ENCODE measurements at regions not wholly inside any gene's neighbourhood (a gene's known extent, or its start where the extent isn't known, plus 50 kb on each side); places are given as distances from the start of the nearest gene placed in this dataset.
"Not testable (repeated sequence)": the region's sequence is repeated elsewhere in the genome, so short reads cannot be mapped to it uniquely, and the experiment has no call there.

GRCh38 chr15:75109736-75110130, 86.3 kb downstream of the PPCDC start:
- Histone ChIP-seq H3K36me3 (no peaks in the 10 kb centered on the region), H3K27me3 (no peaks in the 10 kb centered on the region), H3K4me1 (peaks cover 0 to 28% (median 15%) of the 10 kb centered on the region in 4 donors), H3K9me3 (peaks cover 0 to 16% (median 0%) of the 10 kb centered on the region in 4 donors), H3K27ac (no peak overlapping the region), H3K4me3 (no peak overlapping the region)
- DNase-seq (ENCODE audit: low spot score in 2 of 2): no peak
- no peak for TF ChIP-seq POLR2A (IDR thresholded peaks at IDR 0.05)
- no peak for TF ChIP-seq EP300 (IDR thresholded peaks at IDR 0.05)
- TF ChIP-seq CTCF (IDR thresholded peaks at IDR 0.05): no peak
- 78 to 79% methylated on average over 7 of the region's 7 CpGs for WGBS, 2 donors

GRCh38 chr15:75112278-75112847, 89.0 kb downstream of the PPCDC start:
- 77 to 84% methylated on average over 4 of the region's 4 CpGs for WGBS, 2 donors
- Histone ChIP-seq H3K9me3 (peaks cover 0 to 16% (median 0%) of the 10 kb centered on the region in 4 donors), H3K4me1 (peaks cover 0 to 21% (median 15%) of the 10 kb centered on the region in 4 donors), H3K36me3 (no peaks in the 10 kb centered on the region), H3K27ac (no peak overlapping the region), H3K27me3 (no peaks in the 10 kb centered on the region), H3K4me3 (no peak overlapping the region)
- no peak for DNase-seq (ENCODE audit: low spot score in 2 of 2)
- TF ChIP-seq POLR2A (IDR thresholded peaks at IDR 0.05): no peak
- TF ChIP-seq EP300 (IDR thresholded peaks at IDR 0.05): no peak
- TF ChIP-seq CTCF (IDR thresholded peaks at IDR 0.05): no peak

- Histone ChIP-seq H3K36me3 (no peaks in the 10 kb centered on the region), H3K9me3 (peaks cover 0 to 16% (median 0%) of the 10 kb centered on the region in 4 donors), H3K27ac (no peak overlapping the region), H3K4me1 (peaks cover 0 to 19% (median 14%) of the 10 kb centered on the region in 4 donors), H3K27me3 (no peaks in the 10 kb centered on the region), H3K4me3 (no peak overlapping the region)
- no peak for DNase-seq (ENCODE audit: low spot score in 2 of 2)
- TF ChIP-seq POLR2A (IDR thresholded peaks at IDR 0.05) (no peak), EP300 (IDR thresholded peaks at IDR 0.05) (no peak), CTCF (IDR thresholded peaks at IDR 0.05) (no peak)
- 64 to 66% methylated on average over 3 of the region's 3 CpGs for WGBS, 2 donors
Measured at GRCh38 chr15:75112848-75113492, 88.7 kb upstream of the C15orf39 start.

- peaks cover 0 to 5% (median 2%) of the 10 kb centered on the region in 4 donors for H3K4me1 ChIP-seq
- no peak overlapping the region for H3K4me3 ChIP-seq
- no peak for TF ChIP-seq EP300 (IDR thresholded peaks at IDR 0.05)
- no peak overlapping the region for H3K27ac ChIP-seq
- DNase-seq (ENCODE audit: low spot score in 2 of 2): no peak
- H3K27me3 ChIP-seq: no peaks in the 10 kb centered on the region
- no peaks in the 10 kb centered on the region for H3K36me3 ChIP-seq
- peaks cover 0 to 16% (median 0%) of the 10 kb centered on the region in 4 donors for H3K9me3 ChIP-seq
- WGBS, 2 donors: 81 to 83% methylated on average over 7 of the region's 7 CpGs
Measured at GRCh38 chr15:75114327-75114726, 87.4 kb upstream of the C15orf39 start.

GRCh38 chr15:75114796-75115195, 86.9 kb upstream of the C15orf39 start:
- H3K27ac ChIP-seq: no peak overlapping the region
- no peak for DNase-seq (ENCODE audit: low spot score in 2 of 2)
- H3K27me3 ChIP-seq: no peaks in the 10 kb centered on the region
- peaks cover 0 to under 1% (median 0%) of the 10 kb centered on the region in 4 donors for H3K4me1 ChIP-seq
- H3K36me3 ChIP-seq: no peaks in the 10 kb centered on the region
- H3K9me3 ChIP-seq: peaks cover 0 to 16% (median 0%) of the 10 kb centered on the region in 4 donors
- TF ChIP-seq CTCF (IDR thresholded peaks at IDR 0.05) (no peak), EP300 (IDR thresholded peaks at IDR 0.05) (no peak), POLR2A (IDR thresholded peaks at IDR 0.05) (no peak)
- no peak overlapping the region for H3K4me3 ChIP-seq
- 82 to 92% methylated on average over 3 of the region's 3 CpGs for WGBS, 2 donors

- not testable (repeated sequence) for H3K4me1 ChIP-seq; H3K27ac ChIP-seq; H3K4me3 ChIP-seq; H3K27me3 ChIP-seq; H3K36me3 ChIP-seq; DNase-seq (ENCODE audit: low spot score in 2 of 2)
- 73 to 76% methylated on average over 8 of the region's 8 CpGs for WGBS, 2 donors
- peaks cover 0 to 16% (median 0%) of the 10 kb centered on the region in 4 donors for H3K9me3 ChIP-seq
Measured at GRCh38 chr15:75115411-75115913, 86.2 kb upstream of the C15orf39 start.

- H3K36me3 ChIP-seq; H3K27ac ChIP-seq; H3K4me3 ChIP-seq; DNase-seq (ENCODE audit: low spot score in 2 of 2); H3K4me1 ChIP-seq; H3K27me3 ChIP-seq: not testable (repeated sequence)
- 96 to 97% methylated on average over 20 to 24 of the region's 31 CpGs for WGBS, 2 donors
- H3K9me3 ChIP-seq: peaks cover 0 to 16% (median 0%) of the 10 kb centered on the region in 4 donors
Measured at GRCh38 chr15:75116143-75116542, 85.5 kb upstream of the C15orf39 start.

Data from tibial nerve (tissue), 4 donors.